HEK293 (cell line): ENCODE measurements at regions not wholly inside any gene's neighbourhood (a gene's known extent, or its start where the extent isn't known, plus 50 kb on each side); places are given as distances from the start of the nearest gene placed in this dataset.

Source experiments
- CTCF ChIA-PET: fragments of 350-600 bp; formaldehyde crosslinking; extraction: SDS; loops from one replicate; lab custom pipeline; 2021; ENCODE audit warnings: antibody characterized with exemption; lab: Yijun Ruan, JAX
- POLR2A ChIA-PET: fragments of 300-600 bp; formaldehyde crosslinking; extraction: SDS; loops from one replicate; lab custom pipeline; 2020; ENCODE audit warnings: antibody characterized with exemption, inconsistent platforms; lab: Yijun Ruan, JAX
- H3K27ac ChIP-seq: fragments of 200-500 bp; sonication (Bioruptor generic); 2 replicates; pipeline ENCODE4 v1.5.1; 2014; ENCODE audit warnings: low read depth, low read length, control low read depth, inconsistent platforms; ENCODE audit errors: extremely low read depth
- H3K36me3 ChIP-seq, 2 experiments: fragments of 200-500 bp in 1 of 2; sonication (Bioruptor generic) in 1 of 2; 1 replicate in 1 of 2; 2 replicates in 1 of 2; pipeline ENCODE4 v1.5.1; 2014 to 2017; ENCODE audit warnings: inconsistent platforms in 2 of 2, low read length in 2 of 2; ENCODE audit not compliant: control insufficient read depth in 2 of 2, insufficient read depth in 1 of 2
- H3K4me1 ChIP-seq: fragments of 200-500 bp; sonication (Bioruptor generic); 2 replicates; pipeline ENCODE4 v1.5.1; 2014; ENCODE audit warnings: mild to moderate bottlenecking, low read length, inconsistent platforms; ENCODE audit not compliant: control insufficient read depth, insufficient read depth
- H3K4me3 ChIP-seq: 2 replicates; pipeline ENCODE4 v1.5.1; 2011; ENCODE audit warnings: low read depth, mild to moderate bottlenecking, control low read depth, low read length, moderate library complexity
- H3K9me3 ChIP-seq: fragments of 200-500 bp; sonication (Bioruptor generic); 2 replicates; pipeline ENCODE4 v1.5.1; 2014; ENCODE audit warnings: low read depth, low read length, inconsistent platforms; ENCODE audit not compliant: control insufficient read depth, insufficient read depth
- BCL11A ChIP-seq: fragments of 450-650 bp; formaldehyde crosslinking; IDR thresholded peaks from 2 replicates; pipeline ENCODE4 v1.5.1; 2016; ENCODE audit warnings: low read depth, missing biosample characterization, missing genetic modification characterization
- SCRT2 ChIP-seq: fragments of 450-650 bp; formaldehyde crosslinking; IDR thresholded peaks from 2 replicates; pipeline ENCODE4 v1.5.1; 2016; ENCODE audit warnings: missing biosample characterization, missing genetic modification characterization
- ZBTB1 ChIP-seq: fragments of 450-650 bp; formaldehyde crosslinking; IDR thresholded peaks from 2 replicates; pipeline ENCODE4 v1.5.1; 2016; ENCODE audit warnings: missing biosample characterization, missing genetic modification characterization
- ZBTB48 ChIP-seq: fragments of 450-650 bp; formaldehyde crosslinking; IDR thresholded peaks from 2 replicates; pipeline ENCODE4 v1.5.1; 2016; ENCODE audit warnings: missing biosample characterization, missing genetic modification characterization
- ZBTB6 ChIP-seq: fragments of 450-650 bp; formaldehyde crosslinking; IDR thresholded peaks from 2 replicates; pipeline ENCODE4 v1.5.1; 2017; ENCODE audit warnings: missing biosample characterization, missing genetic modification characterization
- ZNF112 ChIP-seq: fragments of 450-650 bp; formaldehyde crosslinking; IDR thresholded peaks from 2 replicates; pipeline ENCODE4 v1.5.0; 2017; ENCODE audit warnings: missing biosample characterization, missing genetic modification characterization
- ZNF175 ChIP-seq: fragments of 450-650 bp; formaldehyde crosslinking; IDR thresholded peaks from 2 replicates; pipeline ENCODE4 v1.5.1; 2016; ENCODE audit warnings: missing biosample characterization, missing genetic modification characterization
- ZNF280D ChIP-seq: fragments of 450-650 bp; formaldehyde crosslinking; IDR thresholded peaks from 2 replicates; pipeline ENCODE4 v1.5.1; 2016; ENCODE audit warnings: missing biosample characterization, missing genetic modification characterization
- ZNF391 ChIP-seq: fragments of 450-650 bp; formaldehyde crosslinking; IDR thresholded peaks from 2 replicates; pipeline ENCODE4 v1.5.1; 2016; ENCODE audit warnings: low read depth, missing biosample characterization, missing genetic modification characterization, borderline replicate concordance
- ZNF416 ChIP-seq: fragments of 450-650 bp; formaldehyde crosslinking; IDR thresholded peaks from 2 replicates; pipeline ENCODE4 v1.5.1; 2016; ENCODE audit warnings: missing biosample characterization, missing genetic modification characterization
- ZNF510 ChIP-seq: fragments of 450-650 bp; formaldehyde crosslinking; IDR thresholded peaks from 2 replicates; pipeline ENCODE4 v1.5.1; 2018; ENCODE audit warnings: mild to moderate bottlenecking, missing genetic modification characterization, missing biosample characterization; ENCODE audit not compliant: insufficient replicate concordance
- ZNF600 ChIP-seq: fragments of 450-650 bp; formaldehyde crosslinking; IDR thresholded peaks from 2 replicates; pipeline ENCODE4 v1.5.1; 2016; ENCODE audit warnings: missing biosample characterization, missing genetic modification characterization
- ZNF610 ChIP-seq: fragments of 450-650 bp; formaldehyde crosslinking; IDR thresholded peaks from 2 replicates; pipeline ENCODE4 v1.5.1; 2016; ENCODE audit warnings: missing biosample characterization, missing genetic modification characterization, borderline replicate concordance
- ZNF701 ChIP-seq: fragments of 450-650 bp; formaldehyde crosslinking; IDR thresholded peaks from 2 replicates; pipeline ENCODE4 v1.5.1; 2016; ENCODE audit warnings: missing biosample characterization, missing genetic modification characterization
- TF ChIP-seq, protein P1 (sequence below): IDR thresholded peaks from 2 replicates; pipeline ENCODE4 v1.6.1; 2011; ENCODE audit warnings: mild to moderate bottlenecking, low read depth, low read length, borderline replicate concordance
- TF ChIP-seq, protein P2 (sequence below): fragments of 450-650 bp; formaldehyde crosslinking; IDR thresholded peaks from 2 replicates; pipeline ENCODE4 v1.5.1; 2017; ENCODE audit warnings: missing biosample characterization, missing genetic modification characterization
- TF ChIP-seq, protein P3 (sequence below): fragments of 450-650 bp; formaldehyde crosslinking; IDR thresholded peaks from 2 replicates; pipeline ENCODE4 v1.5.1; 2016; ENCODE audit warnings: missing biosample characterization, missing genetic modification characterization

GRCh38 chr22:27127911-27128310, 470.5 kb downstream of the MIAT start:
- POLR2A ChIA-PET, result no interaction called here
- no peak overlapping the region for H3K27ac ChIP-seq
- H3K4me1 ChIP-seq, result no peaks in the 10 kb centered on the region
- CTCF ChIA-PET, result no interaction called here
- no peak for TF ChIP-seq ZNF701
- TF ChIP-seq, protein P1, sequence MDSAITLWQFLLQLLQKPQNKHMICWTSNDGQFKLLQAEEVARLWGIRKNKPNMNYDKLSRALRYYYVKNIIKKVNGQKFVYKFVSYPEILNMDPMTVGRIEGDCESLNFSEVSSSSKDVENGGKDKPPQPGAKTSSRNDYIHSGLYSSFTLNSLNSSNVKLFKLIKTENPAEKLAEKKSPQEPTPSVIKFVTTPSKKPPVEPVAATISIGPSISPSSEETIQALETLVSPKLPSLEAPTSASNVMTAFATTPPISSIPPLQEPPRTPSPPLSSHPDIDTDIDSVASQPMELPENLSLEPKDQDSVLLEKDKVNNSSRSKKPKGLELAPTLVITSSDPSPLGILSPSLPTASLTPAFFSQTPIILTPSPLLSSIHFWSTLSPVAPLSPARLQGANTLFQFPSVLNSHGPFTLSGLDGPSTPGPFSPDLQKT, result no peak
- TF ChIP-seq SCRT2 (tag by site-specific recombination), result no peak
- TF ChIP-seq, protein P2, sequence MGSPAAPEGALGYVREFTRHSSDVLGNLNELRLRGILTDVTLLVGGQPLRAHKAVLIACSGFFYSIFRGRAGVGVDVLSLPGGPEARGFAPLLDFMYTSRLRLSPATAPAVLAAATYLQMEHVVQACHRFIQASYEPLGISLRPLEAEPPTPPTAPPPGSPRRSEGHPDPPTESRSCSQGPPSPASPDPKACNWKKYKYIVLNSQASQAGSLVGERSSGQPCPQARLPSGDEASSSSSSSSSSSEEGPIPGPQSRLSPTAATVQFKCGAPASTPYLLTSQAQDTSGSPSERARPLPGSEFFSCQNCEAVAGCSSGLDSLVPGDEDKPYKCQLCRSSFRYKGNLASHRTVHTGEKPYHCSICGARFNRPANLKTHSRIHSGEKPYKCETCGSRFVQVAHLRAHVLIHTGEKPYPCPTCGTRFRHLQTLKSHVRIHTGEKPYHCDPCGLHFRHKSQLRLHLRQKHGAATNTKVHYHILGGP (tag by site-specific recombination), result no peak
- TF ChIP-seq ZNF112 (tag by site-specific recombination), result no peak
- no peak for TF ChIP-seq ZBTB48 (tag by site-specific recombination)
- TF ChIP-seq BCL11A, result no peak
- no peak for TF ChIP-seq ZNF610 (tag by site-specific recombination)
- TF ChIP-seq ZNF280D (tag by site-specific recombination), result no peak
- TF ChIP-seq ZNF391, result no peak
- TF ChIP-seq ZNF510 (tag by site-specific recombination), result no peak
- TF ChIP-seq ZNF416, result no peak
- TF ChIP-seq ZNF600 (tag by site-specific recombination), result no peak
- TF ChIP-seq, protein P3, sequence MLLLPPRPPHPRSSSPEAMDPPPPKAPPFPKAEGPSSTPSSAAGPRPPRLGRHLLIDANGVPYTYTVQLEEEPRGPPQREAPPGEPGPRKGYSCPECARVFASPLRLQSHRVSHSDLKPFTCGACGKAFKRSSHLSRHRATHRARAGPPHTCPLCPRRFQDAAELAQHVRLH (tag by site-specific recombination), result no peak
- H3K9me3 ChIP-seq, result no peaks in the 10 kb centered on the region
- H3K4me3 ChIP-seq, result no peak overlapping the region
- no peaks in the 10 kb centered on the region for H3K36me3 ChIP-seq

GRCh38 chr22:27128461-27129085, 471.2 kb downstream of the MIAT start:
- H3K4me3 ChIP-seq, result no peak overlapping the region
- H3K4me1 ChIP-seq, result no peaks in the 10 kb centered on the region
- no peak overlapping the region for H3K27ac ChIP-seq
- TF ChIP-seq ZBTB6 (tag by site-specific recombination) (no peak), ZBTB1 (tag by site-specific recombination) (no peak), ZNF175 (no peak)
- no peaks in the 10 kb centered on the region for H3K36me3 ChIP-seq
- POLR2A ChIA-PET, result no interaction called here
- CTCF ChIA-PET, result no interaction called here
- no peaks in the 10 kb centered on the region for H3K9me3 ChIP-seq
